ENCODE measurements at regions not wholly inside any gene's neighbourhood (a gene's known extent, or its start where the extent isn't known, plus 50 kb on each side); places are given as distances from the start of the nearest gene placed in this dataset.

DNA sequence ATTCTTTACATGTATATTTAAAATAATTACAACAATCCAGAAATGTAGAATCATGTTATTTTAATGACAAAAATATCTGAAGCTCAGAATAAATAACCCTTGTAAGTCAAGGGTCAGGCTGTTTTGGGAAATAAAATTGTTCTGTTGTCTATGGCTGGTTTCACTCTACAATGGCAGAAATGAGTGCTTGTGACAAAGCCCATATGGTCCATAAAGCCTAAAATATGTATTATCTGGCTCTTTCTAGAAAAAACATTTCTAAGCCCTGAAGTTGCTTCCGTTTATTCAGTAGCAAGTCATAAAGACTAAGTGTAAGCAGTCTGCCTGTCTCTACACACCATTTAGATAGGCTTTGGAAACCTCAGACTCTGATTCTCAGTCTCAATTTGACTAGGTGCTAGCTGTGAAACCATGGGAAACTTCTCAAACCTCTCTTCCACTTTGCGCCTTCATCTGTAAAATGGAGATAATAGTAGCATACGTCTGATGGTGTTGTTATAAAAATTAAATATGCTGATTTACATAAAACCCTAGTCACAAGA is 365.7 kb upstream of the CA10 start:
- Histone ChIP-seq H4K20me1 (ENCODE audit: insufficient read depth) (no peaks in the 10 kb centered on the region), H3K79me2 (ENCODE audit: low read depth) (no peaks in the 10 kb centered on the region), H3K27me3 (ENCODE audit: insufficient read depth, low read depth) (no peaks in the 10 kb centered on the region), H3F3A (ENCODE audit: insufficient read depth, low read depth) (no peaks in the 10 kb centered on the region), H3K9me2 (ENCODE audit: insufficient read depth) (no peaks in the 10 kb centered on the region), H3K36me3 (ENCODE audit: low read depth) (no peaks in the 10 kb centered on the region), H2AFZ (no peak overlapping the region), H3K4me2 (no peak overlapping the region), H3K27ac (no peak overlapping the region), H3K4me3 (no peak overlapping the region), H3K9me3 (ENCODE audit: insufficient read depth, low read depth) (no peaks in the 10 kb centered on the region), H3K4me1 (replicated peaks; ENCODE audit: insufficient read depth) (no peaks in the 10 kb centered on the region)
- TF ChIP-seq, protein P1, sequence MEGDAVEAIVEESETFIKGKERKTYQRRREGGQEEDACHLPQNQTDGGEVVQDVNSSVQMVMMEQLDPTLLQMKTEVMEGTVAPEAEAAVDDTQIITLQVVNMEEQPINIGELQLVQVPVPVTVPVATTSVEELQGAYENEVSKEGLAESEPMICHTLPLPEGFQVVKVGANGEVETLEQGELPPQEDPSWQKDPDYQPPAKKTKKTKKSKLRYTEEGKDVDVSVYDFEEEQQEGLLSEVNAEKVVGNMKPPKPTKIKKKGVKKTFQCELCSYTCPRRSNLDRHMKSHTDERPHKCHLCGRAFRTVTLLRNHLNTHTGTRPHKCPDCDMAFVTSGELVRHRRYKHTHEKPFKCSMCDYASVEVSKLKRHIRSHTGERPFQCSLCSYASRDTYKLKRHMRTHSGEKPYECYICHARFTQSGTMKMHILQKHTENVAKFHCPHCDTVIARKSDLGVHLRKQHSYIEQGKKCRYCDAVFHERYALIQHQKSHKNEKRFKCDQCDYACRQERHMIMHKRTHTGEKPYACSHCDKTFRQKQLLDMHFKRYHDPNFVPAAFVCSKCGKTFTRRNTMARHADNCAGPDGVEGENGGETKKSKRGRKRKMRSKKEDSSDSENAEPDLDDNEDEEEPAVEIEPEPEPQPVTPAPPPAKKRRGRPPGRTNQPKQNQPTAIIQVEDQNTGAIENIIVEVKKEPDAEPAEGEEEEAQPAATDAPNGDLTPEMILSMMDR (conservative IDR thresholded peaks at IDR 0.05) = no peak
- TF ChIP-seq EZH2 (IDR thresholded peaks at IDR 0.05; ENCODE audit: low read depth) = no peak
- intact Hi-C loops (cut with micrococcal nuclease; ENCODE audit: unreplicated experiment) = no loop called here
- ChIA-PET CTCF (no interaction called here), POLR2A (ENCODE audit: unreplicated experiment) (no interaction called here)
- no peak for DNase-seq
- BruUV-seq (replicated peaks) = no TSS peak

DNA sequence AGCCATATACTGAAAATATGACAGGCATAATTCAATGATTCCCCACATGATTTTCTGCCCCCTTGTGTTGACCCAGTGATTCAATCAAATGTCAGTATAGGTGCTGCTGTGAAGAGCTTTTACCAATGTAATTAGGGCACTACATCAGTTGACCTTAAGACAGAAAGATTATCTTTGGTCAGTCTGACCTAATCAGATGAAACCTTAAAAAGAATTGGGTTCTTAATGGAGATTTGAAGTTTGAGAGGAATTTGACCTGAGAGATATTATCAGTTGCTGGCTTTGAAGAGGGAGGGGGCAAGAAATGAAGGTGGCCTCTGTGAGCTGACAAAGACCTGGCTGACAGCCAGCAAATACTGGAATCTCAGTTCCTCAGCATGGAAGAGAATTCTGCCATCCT is 358.7 kb upstream of the CA10 start:
- no peaks in the 10 kb centered on the region for H3K4me1 ChIP-seq (replicated peaks; ENCODE audit: insufficient read depth)
- H3K9me2 ChIP-seq (ENCODE audit: insufficient read depth) = no peaks in the 10 kb centered on the region
- H3F3A ChIP-seq (ENCODE audit: insufficient read depth, low read depth) = no peaks in the 10 kb centered on the region
- TF ChIP-seq, protein P1 (conservative IDR thresholded peaks at IDR 0.05) = no peak
- no peak for TF ChIP-seq EZH2 (IDR thresholded peaks at IDR 0.05; ENCODE audit: low read depth)
- CTCF ChIA-PET = no interaction called here
- intact Hi-C loops (cut with micrococcal nuclease; ENCODE audit: unreplicated experiment) = no loop called here
- no peaks in the 10 kb centered on the region for H3K79me2 ChIP-seq (ENCODE audit: low read depth)
- H2AFZ ChIP-seq = no peak overlapping the region
- H3K4me2 ChIP-seq = no peak overlapping the region
- no peaks in the 10 kb centered on the region for H3K36me3 ChIP-seq (ENCODE audit: low read depth)
- POLR2A ChIA-PET (ENCODE audit: unreplicated experiment) = interaction anchor here (0.7 kb wide), 1 partner anchor 1599 kb away, joined by 7 read pairs; no protein-coding TSS in a partner anchor
- no peak for DNase-seq
- H3K27ac ChIP-seq = no peak overlapping the region
- H3K4me3 ChIP-seq = no peak overlapping the region
- no peaks in the 10 kb centered on the region for H3K9me3 ChIP-seq (ENCODE audit: insufficient read depth, low read depth)
- H3K27me3 ChIP-seq (ENCODE audit: insufficient read depth, low read depth) = no peaks in the 10 kb centered on the region
- H4K20me1 ChIP-seq (ENCODE audit: insufficient read depth) = no peaks in the 10 kb centered on the region
- no TSS peak for BruUV-seq (replicated peaks)

DNA sequence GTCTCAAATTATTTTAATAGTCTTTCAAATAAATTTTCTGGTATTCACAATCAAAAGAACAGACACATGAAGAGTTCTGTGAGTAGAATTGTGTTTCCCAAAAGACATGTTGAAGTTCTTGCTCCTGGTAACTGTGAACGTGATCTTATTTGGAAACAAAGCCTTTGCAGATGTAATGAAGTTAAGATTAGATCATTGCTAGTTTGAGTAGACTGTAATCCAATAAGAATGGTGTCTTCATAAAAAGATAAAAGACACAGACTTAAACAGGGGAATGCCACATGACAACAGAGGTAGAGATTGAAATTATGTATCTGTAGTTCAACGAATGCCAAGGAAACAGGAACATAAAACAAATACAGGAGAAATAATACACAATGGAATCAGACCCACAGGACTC is 357.4 kb upstream of the CA10 start:
- Histone ChIP-seq H3K27me3 (ENCODE audit: insufficient read depth, low read depth) (no peaks in the 10 kb centered on the region), H4K20me1 (ENCODE audit: insufficient read depth) (no peaks in the 10 kb centered on the region), H3K4me2 (no peak overlapping the region), H3K27ac (no peak overlapping the region), H3K4me1 (replicated peaks; ENCODE audit: insufficient read depth) (no peaks in the 10 kb centered on the region), H3K36me3 (ENCODE audit: low read depth) (no peaks in the 10 kb centered on the region), H3K9me2 (ENCODE audit: insufficient read depth) (no peaks in the 10 kb centered on the region), H3K79me2 (ENCODE audit: low read depth) (no peaks in the 10 kb centered on the region), H2AFZ (no peak overlapping the region), H3K9me3 (ENCODE audit: insufficient read depth, low read depth) (no peaks in the 10 kb centered on the region), H3F3A (ENCODE audit: insufficient read depth, low read depth) (no peaks in the 10 kb centered on the region), H3K4me3 (no peak overlapping the region)
- DNase-seq = no peak
- TF ChIP-seq, protein P1 (conservative IDR thresholded peaks at IDR 0.05) = no peak
- intact Hi-C loops (cut with micrococcal nuclease; ENCODE audit: unreplicated experiment) = no loop called here
- ChIA-PET CTCF (no interaction called here), POLR2A (ENCODE audit: unreplicated experiment) (no interaction called here)
- no TSS peak for BruUV-seq (replicated peaks)
